Nephron progenitor cell (in vitro differentiated cells): ENCODE measurements at regions not wholly inside any gene's neighbourhood (a gene's known extent, or its start where the extent isn't known, plus 50 kb on each side); places are given as distances from the start of the nearest gene placed in this dataset.
A peak's percentile ranks its signal among the peaks of the same experiment; 100 is the strongest.

ENCODE experiments used
- DNase-seq: peaks from one replicate; pipeline ENCODE4 v3.0.0; 2021
- H3K27ac Mint-ChIP-seq: 2 replicates; pipeline ENCODE4 v1.8.0; 2021; ENCODE audit warnings: mild to moderate bottlenecking, moderate library complexity, mixed read lengths
- H3K27me3 Mint-ChIP-seq: 2 replicates; pipeline ENCODE4 v1.8.0; 2021; ENCODE audit warnings: mild to moderate bottlenecking, low read depth, mixed read lengths; ENCODE audit not compliant: poor library complexity
- H3K36me3 Mint-ChIP-seq: 2 replicates; pipeline ENCODE4 v1.8.0; 2021; ENCODE audit warnings: low read depth, mixed read lengths
- H3K4me1 Mint-ChIP-seq: 2 replicates; pipeline ENCODE4 v1.8.0; 2021; ENCODE audit warnings: mixed read lengths
- H3K4me3 Mint-ChIP-seq: 2 replicates; pipeline ENCODE4 v1.8.0; 2021; ENCODE audit warnings: mild to moderate bottlenecking, moderate library complexity, mixed read lengths
- H3K9me3 Mint-ChIP-seq: 2 replicates; pipeline ENCODE4 v1.8.0; 2021; ENCODE audit warnings: mild to moderate bottlenecking, moderate library complexity, mixed read lengths
- CTCF ChIP-seq: fragments of 200-600 bp; sonication (generic); IDR thresholded peaks from 2 replicates; pipeline ENCODE4 v1.5.0; 2021; ENCODE audit warnings: antibody characterized with exemption

DNA sequence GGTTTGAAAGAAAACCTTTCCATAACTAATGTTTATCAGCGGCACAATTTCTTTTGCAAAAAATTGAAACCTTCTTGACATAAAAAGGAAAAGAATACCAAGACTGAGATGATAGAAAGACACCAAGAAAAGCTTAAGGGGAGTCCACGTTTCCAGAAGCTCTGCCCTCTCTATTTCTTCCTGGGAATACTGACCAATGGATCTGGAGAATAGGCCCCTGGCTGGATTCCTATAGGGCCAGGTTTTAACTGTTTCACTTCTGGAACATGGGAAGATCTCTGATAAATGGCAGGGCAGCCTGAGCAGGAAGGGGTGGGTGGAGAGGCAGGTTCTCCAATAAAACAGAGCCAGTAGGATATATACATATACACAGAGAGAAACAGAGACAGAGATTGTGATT is 413.4 kb upstream of the JARID2 start:
- TF ChIP-seq CTCF, result no peak
- H3K4me3 Mint-ChIP-seq, result no peak overlapping the region

DNA sequence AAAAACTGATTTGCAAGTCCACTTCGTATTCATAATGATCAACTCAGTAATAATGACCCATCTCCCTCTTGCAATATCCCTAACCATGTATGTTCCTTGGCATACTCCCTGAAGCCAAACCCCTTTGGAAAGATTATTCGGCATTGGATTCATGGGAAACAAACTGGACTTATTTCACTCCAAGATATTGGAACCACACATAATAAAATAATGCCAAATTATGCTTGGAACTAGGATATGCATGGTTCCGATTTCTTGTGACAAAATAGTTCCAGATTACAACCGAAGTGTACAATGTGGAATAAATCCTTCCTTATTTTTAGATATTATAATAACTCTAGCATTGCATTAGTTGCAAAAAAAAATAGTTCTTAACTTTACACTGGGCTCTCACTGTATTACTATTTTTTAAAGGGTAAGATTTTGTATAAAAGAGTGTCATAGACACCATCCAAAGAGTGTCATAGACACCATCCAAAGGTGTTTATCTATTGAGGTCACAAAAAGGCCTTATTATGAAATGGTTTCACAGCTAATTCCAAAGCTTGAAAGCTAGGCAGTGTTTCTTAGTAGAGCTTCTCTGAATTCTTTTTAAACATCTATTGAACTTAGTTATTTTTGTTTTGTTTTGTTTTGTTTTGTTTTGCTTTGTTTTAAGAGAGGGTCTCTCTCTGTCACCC is 410.9 kb upstream of the JARID2 start:
- Mint-ChIP-seq H3K4me3 (no peak overlapping the region), H3K9me3 (peaks cover 14% of the 10 kb centered on the region), H3K36me3 (peaks cover 8% of the 10 kb centered on the region), H3K27me3 (peaks cover 22% of the 10 kb centered on the region), H3K4me1 (peaks cover 72% of the 10 kb centered on the region), H3K27ac (no peak overlapping the region)
- no peak for TF ChIP-seq CTCF
- DNase-seq, result no peak

More for the DNA sequence above, 413.4 kb upstream of the JARID2 start:
- Mint-ChIP-seq H3K36me3 (peaks cover 8% of the 10 kb centered on the region), H3K27me3 (peaks cover 18% of the 10 kb centered on the region), H3K9me3 (peaks cover 14% of the 10 kb centered on the region), H3K4me1 (peaks cover 72% of the 10 kb centered on the region), H3K27ac (peak overlapping the region; percentile 26)
- no peak for DNase-seq

DNA sequence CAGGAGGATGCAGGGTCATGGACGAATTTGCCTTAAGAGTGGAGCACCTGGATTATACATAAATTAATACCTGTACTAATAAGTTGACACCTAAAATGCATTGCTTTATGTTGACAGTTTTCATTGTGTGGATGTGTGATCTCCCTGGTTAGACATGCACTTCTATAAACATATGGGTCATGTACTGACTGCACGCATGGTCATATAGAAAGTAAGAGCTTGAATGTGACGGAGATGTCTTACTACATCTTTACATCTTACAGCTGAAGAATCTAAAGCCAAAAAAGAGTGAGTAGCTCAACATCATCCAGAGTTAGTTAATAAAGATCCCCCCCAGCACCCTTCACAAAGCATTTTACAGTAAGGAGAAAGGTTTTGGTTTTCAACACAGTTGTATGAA is 408.4 kb upstream of the JARID2 start:
- Mint-ChIP-seq H3K4me3 (no peak overlapping the region), H3K27me3 (peaks cover 22% of the 10 kb centered on the region), H3K27ac (no peak overlapping the region), H3K36me3 (no peaks in the 10 kb centered on the region), H3K4me1 (peaks cover 54% of the 10 kb centered on the region), H3K9me3 (no peaks in the 10 kb centered on the region)
- no peak for TF ChIP-seq CTCF
- DNase-seq, result no peak

GRCh38 chr6:14838133-14838583 is 407.7 kb upstream of the JARID2 start:
- no peak for DNase-seq
- Mint-ChIP-seq H3K9me3 (no peaks in the 10 kb centered on the region), H3K4me3 (no peak overlapping the region), H3K27ac (no peak overlapping the region), H3K27me3 (peaks cover 21% of the 10 kb centered on the region), H3K4me1 (peaks cover 50% of the 10 kb centered on the region), H3K36me3 (no peaks in the 10 kb centered on the region)
- TF ChIP-seq CTCF, result no peak

- no peaks in the 10 kb centered on the region for H3K36me3 Mint-ChIP-seq
- no peaks in the 10 kb centered on the region for H3K9me3 Mint-ChIP-seq
- peaks cover 40% of the 10 kb centered on the region for H3K4me1 Mint-ChIP-seq
- no peak for TF ChIP-seq CTCF
- no peak overlapping the region for H3K27ac Mint-ChIP-seq
- peaks cover 8% of the 10 kb centered on the region for H3K27me3 Mint-ChIP-seq
- H3K4me3 Mint-ChIP-seq, result no peak overlapping the region
- no peak for DNase-seq
Observed at GRCh38 chr6:14841901-14842421, 403.9 kb upstream of the JARID2 start.

- TF ChIP-seq CTCF, result no peak
- no peak overlapping the region for H3K4me3 Mint-ChIP-seq
- no peak for DNase-seq
- no peaks in the 10 kb centered on the region for H3K36me3 Mint-ChIP-seq
- peaks cover 5% of the 10 kb centered on the region for H3K27me3 Mint-ChIP-seq
- H3K27ac Mint-ChIP-seq, result no peak overlapping the region
- no peaks in the 10 kb centered on the region for H3K9me3 Mint-ChIP-seq
- peaks cover 31% of the 10 kb centered on the region for H3K4me1 Mint-ChIP-seq
Observed at GRCh38 chr6:14844411-14844810, 401.5 kb upstream of the JARID2 start.
